Central memory CD4-positive, alpha-beta T cell (primary cell): ENCODE measurements at regions not wholly inside any gene's neighbourhood (a gene's known extent, or its start where the extent isn't known, plus 50 kb on each side); places are given as distances from the start of the nearest gene placed in this dataset.

ENCODE experiments used
- DNase-seq: peaks from one replicate; pipeline ENCODE4 v3.0.0; 2022

DNA sequence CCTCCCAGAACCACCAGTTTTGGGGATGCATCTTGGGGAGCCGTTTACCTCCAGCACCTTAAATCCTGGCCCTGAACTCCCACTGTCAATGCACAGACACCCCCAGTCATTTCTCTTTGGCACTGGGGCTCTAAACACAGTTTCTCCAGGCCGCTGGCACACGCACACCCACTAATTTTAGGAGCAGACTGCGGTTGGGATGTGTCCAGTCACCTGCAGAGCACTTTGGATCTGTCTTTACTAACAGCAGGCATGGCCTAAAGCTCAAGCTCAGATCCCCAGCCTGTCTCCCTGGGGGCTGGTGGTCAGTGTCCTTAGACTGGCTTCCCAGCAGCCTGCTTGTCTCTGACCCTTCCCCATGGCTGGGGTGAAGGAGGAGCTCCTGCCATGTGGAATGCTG is 49.9 kb downstream of the SYNE3 start:
- no peak for DNase-seq

DNA sequence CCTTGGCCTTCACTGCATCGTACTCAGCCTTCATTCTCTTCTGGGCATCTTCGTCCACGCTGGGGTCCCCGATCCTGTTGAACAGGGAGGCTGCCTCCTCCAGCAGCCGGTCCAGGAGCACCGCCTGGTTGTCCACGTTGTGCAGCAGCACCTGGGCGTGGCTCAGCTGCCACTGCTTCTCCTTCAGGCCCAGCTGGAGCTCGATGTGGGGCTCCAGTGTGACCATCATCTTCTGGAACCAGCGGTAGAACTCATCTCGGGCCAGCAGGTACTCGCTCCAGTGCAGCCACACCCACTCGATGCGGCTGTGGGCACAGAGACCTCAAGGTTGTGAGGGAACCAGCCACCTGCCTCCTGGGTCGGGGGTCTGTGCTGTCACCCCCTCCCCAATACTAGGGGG is 50.5 kb downstream of the SYNE3 start:
- DNase-seq: no peak

DNA sequence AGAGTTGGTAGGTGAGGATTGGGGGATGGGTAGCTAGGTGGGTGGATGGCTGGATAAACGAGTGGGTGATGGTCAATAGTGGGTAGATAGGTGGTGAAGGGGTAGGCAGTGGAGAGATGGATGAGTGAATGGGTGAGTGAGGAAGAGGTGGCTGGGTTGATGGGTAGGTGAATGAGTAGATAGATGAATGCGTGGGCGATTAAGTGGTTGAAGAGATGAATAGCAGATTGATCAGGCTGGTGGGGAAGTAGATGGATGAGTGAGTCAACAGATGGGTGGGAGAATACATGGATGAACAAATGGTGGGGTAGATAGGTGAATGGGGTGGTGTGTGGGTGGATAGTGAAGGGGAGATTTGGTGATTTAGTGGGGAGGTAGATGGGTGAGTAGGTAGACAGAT is 51.1 kb downstream of the SYNE3 start:
- no peak for DNase-seq

DNA sequence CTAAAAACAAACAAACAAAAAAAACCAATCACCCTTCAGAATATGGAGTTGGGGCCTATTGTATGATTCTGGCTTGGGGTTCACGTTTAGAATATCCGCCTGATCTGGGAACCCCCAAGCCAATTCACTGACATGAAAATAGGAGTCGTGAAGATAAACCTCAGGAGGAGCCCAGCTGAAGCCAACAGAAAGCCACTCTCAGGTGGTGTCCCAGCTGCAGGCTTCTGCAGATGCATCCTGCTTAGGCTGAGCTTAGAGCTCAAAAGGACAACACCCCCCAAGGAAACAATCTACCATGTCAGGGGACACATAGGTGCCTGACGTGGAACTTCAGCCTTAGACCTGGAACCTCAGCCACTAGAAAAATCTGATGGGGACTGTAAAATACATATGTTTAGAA is 51.9 kb downstream of the SYNE3 start:
- no peak for DNase-seq

DNA sequence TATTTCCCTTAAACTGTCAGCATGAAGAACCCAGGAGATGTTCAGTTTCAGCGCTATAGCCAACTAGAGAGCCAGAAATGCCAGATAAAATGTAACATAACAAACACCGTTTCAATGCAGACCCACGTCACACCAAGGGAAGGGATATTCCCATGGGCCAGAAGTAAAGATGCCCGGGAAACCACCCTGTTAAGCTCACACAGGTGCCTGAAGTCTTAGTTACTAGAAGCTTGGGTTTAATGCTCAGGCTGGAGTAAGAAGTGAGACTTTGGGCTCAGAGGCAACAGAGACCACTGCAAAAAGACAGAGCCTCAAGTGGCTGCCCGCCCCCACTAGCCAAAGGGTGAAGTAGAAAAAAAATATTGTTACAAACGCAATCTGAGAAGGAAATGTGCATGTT is 52.3 kb downstream of the SYNE3 start:
- no peak for DNase-seq

DNA sequence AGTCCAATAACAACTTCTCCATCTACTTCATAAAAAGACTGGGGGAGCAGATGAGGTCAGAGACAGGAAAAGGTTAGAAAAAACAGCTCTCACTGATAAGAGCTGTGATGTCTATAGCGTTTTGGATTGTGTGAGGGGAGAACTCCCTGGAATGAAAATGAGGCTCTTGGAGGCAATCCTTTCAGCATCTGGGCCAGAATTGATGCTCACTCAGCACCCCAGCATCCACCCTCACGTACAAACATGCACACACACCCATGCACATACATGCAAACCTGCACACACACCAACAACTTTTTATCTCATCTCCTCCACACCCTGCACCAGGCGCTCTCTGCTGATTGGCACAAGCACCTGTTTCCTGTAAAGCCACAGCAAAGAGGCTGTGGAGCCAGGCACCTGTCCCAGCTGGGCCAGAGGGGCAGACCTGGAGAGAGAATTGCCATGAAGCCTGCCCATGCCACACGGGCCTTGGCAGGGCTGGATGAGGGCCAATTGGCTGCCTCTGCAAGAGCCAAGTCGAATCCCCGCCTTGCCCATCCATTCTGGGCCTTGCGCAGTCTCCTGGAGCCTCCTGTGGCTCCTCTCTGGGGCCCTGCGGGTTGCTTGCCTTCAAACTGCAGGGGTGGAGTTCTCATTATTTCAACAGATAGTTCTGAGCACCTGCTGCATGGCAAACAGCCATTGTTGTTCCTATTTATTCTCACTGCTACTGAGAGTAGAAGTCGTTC is 53.1 kb downstream of the SYNE3 start:
- DNase-seq: peak; percentile 75

DNA sequence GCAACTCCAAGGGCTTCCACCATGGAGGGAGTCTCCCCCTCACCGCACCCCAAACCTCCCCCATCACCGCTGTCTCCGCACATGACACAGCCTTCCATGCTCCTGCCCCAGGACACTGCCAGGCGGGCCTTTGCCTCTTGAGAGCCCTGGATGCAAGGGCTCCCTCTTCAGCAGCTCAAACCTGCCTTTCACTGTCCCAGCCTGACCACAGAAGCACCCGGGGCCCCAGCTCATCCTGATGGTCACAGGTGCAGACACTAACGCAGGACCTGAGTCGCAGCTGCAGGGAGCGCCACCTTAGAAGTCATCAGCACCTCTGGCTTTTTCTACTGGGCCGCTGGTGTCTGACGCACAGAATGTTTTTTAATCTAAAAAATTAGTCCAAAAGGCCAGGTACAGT is 54.0 kb downstream of the SYNE3 start:
- DNase-seq: no peak

DNA sequence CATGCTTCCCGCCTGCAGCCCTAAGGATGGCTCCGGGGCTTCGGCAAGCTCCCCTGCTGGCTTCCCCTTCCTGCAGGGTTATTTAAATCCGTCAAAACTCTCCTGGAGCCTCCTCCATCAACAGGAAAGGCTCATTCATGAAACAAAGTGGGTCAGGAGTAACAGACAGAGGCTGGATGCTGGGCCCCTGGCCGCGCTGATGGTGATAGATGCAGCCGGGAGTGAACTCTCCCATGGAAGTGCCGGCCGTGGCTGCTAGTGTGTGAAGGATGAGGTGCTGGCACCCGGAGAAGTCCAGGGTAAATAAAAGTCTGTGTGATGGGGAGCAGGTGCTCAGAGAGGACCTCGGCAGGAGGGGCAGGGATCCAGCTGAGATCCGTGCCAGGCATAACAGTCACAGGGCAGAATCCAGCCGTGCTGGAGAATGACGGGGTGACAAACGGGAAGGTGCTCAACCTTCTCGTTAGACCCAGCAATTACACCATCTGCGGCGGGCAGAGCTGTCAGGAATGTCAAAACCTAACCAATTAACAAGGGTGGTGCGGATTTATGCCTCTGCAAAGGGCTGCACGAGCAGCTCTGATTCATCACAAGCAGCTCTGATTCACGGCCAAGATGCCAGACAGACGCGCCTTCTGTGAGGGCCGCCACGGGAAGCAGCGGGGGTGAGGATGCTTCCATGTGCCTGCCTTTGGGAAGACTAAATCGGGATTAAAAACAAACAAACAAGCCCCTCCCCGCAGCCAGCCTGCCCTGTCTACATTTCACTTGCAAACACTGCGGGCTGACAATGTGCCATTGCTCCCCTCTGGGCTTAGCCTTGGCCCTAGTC is 55.6 kb downstream of the SYNE3 start:
- no peak for DNase-seq

DNA sequence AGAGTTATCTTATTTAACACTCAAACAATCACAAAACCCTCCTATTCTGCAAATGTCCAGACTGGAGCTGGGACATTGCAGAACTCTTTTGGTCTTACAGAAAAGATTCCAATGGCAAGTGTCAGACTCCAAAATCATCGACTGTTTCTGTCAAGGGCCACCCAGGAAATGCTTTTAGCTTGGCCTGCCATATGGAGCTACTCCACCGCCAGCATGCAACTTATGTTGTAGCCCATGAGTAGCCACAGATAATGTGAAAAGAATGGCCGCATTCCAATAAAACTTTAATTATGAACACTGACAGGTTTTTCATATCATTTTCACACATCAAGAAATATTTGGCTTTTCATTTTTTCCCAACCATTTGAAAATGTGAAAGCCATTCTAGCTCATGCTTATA is 57.5 kb downstream of the SYNE3 start:
- DNase-seq: no peak

DNA sequence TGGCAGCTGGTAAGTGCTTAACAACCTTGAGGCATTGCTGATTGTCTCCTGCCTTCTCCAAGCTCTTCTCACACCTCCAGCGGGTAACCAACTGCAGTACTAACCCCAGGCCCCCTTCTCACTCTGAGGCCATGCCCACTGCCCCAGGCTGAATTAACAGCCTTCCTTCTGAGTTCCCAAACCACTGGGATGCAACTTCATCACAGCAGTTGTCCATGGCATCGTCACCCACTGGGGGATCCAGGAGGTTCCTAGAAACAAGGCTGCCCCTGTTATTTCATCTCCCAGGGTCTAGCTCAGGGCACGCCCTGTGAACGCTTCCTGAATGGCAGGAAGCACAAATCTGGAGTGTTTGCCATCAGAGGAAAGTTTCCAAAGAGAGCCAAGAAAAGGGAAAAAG is 58.0 kb downstream of the SYNE3 start:
- no peak for DNase-seq

DNA sequence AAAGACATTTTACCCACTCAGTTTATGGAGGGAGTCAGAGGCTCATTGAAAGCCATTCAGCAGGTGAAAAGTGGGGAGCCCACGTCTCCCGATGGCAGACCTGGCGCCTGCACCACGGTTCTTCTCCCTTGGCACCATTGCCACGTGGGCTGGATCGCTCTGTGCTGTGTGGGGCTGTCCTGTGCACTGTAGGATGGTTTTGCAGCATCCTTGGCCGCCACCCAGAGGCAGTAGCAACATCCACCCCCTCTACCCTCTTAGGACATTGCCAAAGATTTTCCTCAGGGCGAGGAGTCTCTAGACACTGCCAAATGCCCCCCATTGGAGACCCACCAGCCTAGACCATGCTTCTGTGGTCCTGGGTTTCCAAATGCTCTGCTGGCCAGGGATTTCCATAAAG is 60.2 kb downstream of the SYNE3 start:
- DNase-seq: no peak

DNA sequence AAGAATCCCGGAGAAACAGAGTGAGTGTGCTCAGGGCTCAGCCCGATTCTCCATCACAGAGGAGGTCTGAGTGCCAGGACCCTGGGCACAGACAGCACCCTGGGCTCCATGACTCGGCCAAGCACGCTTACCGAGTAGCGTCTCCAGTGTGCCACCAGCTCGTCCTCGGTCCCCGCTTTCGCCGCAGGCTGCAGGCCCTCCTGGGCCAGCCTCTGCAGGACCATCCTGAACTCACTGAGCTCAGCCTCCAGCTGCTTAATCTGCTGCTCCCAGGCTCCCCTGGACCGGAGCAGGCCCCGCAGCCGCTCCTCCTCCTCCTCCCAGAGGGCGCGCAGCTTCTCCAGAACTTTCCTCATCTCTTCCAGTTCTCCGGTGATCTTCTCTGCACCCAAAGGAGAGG is 61.2 kb downstream of the SYNE3 start:
- DNase-seq: no peak

DNA sequence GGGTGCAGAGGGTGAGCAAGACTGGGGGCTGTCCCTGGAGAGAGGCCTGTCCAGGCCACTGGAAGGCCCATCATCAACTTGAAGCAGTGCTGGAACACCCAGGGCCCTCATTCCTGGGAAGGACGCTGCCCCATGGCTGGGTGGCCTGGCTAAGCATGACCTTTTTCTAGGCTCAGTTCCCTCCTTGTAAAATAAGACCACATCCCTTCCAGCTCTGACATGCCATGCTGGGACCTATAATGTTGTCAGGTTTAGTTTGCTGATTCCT is 62.8 kb downstream of the SYNE3 start:
- no peak for DNase-seq

DNA sequence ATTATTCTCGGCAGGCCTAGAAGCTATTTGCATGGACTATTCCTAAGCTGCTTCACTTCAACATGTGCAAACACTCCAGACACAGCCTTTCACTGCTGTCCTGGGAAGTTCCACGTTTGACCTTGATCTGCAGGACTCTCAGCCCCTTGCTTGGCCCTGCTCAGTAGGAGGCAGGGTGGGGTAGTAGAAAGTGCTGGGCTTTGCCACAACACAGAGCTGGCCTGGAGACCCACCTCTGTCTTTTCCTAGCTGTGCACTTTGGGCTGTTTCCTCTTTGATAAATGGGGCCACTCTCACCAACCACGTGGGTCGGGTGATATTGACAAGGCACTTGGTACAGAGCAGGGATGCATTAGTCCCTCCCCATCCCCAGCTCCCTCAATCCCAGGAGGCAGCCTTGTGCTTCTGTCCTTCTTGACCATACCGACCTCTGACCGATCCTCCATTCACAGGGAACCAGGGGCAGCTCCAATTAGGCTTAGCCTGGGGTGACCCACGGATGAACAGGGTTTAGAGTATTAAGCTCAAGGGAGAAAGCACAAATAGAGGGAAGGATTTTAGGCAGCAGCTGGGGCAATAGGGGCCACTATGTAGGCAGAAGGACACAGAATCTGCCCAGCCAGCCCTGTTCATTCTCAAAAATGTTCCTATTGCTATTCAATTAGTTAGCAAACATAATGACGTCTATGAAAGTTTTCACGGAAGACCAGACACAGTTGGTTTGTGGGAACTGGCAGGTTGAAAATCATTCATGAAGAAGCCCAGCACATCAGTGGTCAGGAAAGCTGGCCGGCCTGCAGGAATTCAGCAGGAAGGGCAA is 63.3 kb downstream of the SYNE3 start:
- no peak for DNase-seq

DNA sequence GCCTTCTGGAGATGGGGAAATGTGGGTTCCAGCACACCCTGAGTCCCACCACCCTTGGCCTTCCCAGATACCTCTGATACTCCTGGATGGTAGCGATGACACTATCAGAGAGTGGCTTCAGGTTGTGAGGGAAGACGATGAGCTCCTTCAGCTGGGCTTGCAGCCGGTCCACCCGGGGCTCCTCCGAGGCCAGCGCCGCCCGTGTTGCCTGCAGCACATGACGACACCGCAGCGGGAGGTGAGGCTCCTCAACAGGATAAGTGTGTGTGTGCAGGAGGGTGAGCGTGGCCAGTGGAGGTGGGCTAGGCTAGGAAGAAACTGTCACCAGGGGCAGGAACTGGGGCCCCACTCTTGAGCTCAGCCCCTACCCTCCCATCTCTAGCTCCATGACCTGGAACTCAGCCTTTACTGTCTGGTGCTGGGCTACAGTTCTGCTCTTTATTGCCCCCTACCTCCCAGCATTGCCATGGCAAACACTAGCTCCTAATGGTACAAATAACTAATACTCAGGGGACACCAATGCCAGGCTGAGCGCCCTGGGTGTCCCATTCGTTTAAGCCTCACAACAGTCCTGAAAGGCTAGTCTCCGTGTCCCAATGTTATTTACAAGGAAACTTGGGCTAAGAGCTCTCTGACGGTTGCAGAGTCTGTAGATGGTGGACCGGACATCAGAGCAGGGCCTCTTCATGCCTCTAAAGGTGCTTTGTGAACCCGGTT is 64.1 kb downstream of the SYNE3 start:
- no peak for DNase-seq

DNA sequence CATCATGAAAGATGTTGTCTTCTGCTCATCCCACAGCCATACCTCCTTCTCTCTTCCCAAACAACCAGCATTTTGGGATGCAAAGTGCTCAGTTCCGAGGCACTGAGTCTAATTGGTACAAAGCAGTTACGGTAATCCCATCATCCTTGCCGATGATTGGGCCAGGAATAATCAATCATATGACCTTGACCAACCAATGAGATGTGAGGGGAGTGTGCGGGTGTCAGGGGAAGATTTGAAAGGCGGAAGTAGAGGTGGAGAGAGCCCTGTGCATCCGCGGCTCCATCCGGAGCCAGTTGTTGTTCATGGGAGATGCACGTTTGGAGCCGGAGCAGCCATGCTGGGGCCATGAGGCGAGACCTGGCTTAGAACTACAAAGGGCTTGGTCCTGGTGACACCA is 67.3 kb downstream of the SYNE3 start:
- DNase-seq: no peak

DNA sequence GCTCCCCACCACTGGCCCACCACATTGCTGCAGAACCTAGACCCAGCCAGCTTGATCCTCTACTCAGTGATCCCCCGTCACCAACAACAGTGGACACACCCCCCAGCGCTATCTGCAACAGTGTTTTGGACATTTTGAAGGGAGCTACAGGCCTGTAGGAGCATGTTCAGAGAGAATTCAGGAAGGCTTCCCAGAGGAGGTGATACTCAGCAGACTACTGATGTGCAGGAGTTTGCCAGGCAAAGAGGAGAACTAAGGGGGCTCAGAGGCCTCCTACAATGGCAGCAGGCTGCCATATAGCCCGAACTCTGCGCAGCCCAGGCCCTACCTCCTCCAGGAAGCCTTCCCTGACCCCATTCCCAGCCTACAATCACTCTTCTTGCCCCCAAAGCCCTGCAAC is 70.0 kb downstream of the SYNE3 start:
- DNase-seq: no peak

DNA sequence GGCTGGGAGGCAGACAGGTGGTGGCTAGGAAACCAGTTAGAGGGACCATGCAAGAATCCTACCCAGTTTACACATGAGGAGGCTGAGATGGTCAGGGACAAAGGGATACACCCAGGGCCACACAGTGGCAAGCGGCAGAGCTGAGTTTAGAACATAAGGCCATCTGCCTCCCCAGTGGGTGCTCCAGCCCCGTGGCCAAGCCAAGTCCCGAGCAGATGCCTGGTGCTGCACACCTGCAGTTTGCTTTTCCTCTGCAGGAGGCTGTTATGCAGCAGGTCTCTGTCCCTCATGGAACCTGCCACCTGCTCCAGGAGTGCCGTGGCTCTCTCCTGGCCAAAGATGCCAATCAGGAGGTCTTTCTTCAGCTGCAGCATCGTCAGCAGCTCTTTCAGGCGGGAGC is 70.8 kb downstream of the SYNE3 start:
- no peak for DNase-seq

DNA sequence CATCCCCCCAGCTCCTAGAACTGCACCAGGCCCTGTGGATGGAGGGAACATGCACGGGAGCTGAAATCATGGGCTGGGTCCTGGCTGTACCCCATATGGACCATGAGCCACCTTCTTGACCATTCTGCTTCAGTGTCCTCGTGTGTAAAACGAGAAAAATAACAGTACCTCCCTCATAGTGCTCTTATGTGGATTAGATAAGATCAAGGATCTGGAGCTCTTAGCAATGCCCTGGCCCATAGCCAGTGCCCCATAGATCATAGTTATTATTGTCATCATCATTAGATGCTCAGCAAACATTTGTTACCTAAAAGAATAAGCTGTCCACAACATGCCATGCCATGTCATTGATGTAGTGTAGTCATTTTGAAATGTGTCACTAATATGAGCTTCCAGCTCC is 71.3 kb downstream of the SYNE3 start:
- no peak for DNase-seq

DNA sequence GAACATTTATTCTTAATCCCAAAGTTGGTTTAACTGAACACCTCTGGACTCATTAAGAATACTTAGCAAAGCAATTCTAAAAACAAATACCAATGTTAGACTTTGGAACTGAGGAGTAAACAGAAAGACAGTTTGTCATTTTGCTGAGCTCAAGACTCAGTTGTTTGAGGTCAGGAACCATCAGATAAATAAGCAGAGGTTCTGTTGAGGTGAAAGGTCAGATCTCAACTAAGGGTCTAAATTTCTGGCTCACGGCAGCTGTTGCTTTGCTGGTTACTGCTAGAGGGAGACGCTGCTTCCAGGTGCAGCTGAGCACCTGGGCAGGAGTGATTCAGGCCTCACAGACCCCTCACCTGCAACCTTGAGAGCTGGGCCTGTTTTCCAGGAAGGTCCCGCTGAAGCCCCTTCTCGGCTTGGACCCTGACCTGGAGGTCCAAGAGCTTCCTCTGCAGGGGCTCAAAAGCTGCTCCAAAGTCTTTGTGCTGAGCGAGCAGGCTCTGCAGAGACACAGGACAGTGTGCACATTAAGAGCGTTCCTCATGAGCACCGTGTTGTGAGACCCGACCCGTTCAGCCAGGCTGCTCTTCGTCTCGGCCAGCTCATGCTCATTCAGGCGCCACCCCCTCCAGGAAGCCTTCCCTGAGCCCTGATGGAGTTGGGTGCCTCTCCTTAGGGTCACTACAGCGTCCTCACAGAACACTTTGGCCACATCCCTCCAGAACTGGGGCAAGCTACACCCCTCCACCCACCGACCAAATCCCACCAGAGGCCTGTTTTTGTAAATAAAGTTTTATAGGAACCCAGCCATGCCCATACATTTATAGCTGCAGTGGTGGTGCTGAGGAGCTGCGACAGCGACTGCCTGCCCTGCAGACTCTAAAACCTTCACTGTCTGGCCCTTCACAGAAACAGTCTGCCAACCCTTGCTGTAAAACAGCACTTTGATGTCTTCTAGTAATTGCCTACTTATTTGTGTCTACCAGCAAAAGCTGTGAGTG is 72.0 kb downstream of the SYNE3 start:
- DNase-seq: no peak

DNA sequence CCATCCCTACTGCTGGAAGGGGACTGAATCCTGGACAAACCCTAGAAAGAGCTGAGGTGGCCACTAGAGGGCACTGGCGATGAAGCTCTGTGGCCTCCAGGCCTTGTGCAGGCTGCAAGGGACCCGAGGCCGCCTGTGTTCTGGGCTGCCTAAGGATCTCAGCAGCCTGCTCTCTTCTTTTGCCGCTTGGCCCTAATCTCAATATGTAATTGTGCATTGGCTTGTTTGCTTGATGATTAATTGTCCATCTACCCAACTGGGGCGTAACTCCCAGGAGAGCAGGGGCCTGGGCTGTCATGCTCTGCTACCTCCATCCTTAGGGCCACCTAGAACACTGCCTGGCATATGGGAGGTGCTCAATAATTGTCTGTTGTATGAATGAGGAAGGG is 73.8 kb downstream of the SYNE3 start:
- peak; percentile 58 for DNase-seq

DNA sequence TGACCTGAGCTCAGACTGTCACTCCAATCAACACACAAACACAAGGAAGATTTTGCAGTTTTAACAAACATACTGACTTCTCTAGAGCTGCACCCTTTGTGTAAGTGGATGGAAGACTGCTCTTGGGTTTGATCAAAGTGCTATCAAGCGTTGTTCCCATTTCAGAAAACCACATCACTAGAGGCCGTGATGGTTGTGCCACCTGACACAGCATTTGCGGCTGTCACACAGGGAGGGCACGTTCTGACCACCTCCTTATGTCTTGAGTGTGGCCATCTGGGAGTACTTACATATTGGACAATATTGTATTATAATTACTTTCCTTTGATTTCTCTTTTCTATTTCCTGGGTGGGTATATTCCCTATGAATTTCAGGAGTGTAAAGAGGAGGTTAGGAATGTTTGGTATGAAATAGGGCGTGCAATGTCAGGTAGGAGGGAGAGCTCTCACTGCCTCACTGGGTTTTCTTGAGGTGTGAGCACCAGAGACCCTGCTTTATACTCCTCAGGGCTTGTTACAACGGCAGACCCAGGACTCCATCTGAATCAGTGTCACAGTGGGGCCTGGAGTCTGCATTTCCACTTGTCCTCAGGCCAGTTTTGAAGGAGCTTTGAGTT is 74.3 kb downstream of the SYNE3 start:
- DNase-seq: no peak
